DND-41 (cell line): ENCODE measurements at regions not wholly inside any gene's neighbourhood (a gene's known extent, or its start where the extent isn't known, plus 50 kb on each side); places are given as distances from the start of the nearest gene placed in this dataset.

Source experiments
- CTCF ChIP-seq: IDR thresholded peaks from 2 replicates; pipeline ENCODE4 v1.5.1; 2012; ENCODE audit warnings: borderline replicate concordance, low read length, moderate library complexity, mild to moderate bottlenecking; ENCODE audit not compliant: poor library complexity, severe bottlenecking; ENCODE audit errors: extremely low read depth
- EZH2 ChIP-seq: IDR thresholded peaks from 3 replicates; pipeline ENCODE4 v1.6.1; 2012; ENCODE audit warnings: borderline replicate concordance, low read depth, mild to moderate bottlenecking, moderate library complexity, low read length, inconsistent platforms; ENCODE audit not compliant: severe bottlenecking

- no peak for TF ChIP-seq CTCF
- no peak for TF ChIP-seq EZH2
Observed at GRCh38 chr12:45566257-45566656, 163.2 kb upstream of the ARID2 start.
